ENCODE measurements at regions not wholly inside any gene's neighbourhood (a gene's known extent, or its start where the extent isn't known, plus 50 kb on each side); places are given as distances from the start of the nearest gene placed in this dataset.

- DNase-seq = no peak
Observed at GRCh38 chr4:163895378-163896005, 401.0 kb downstream of the TMA16 start.

- DNase-seq = no peak
Observed at GRCh38 chr4:163901319-163901718, 406.8 kb downstream of the TMA16 start.

- DNase-seq = no peak
Observed at GRCh38 chr4:163902417-163902816, 407.9 kb downstream of the TMA16 start.

GRCh38 chr4:163911891-163912290, 417.4 kb downstream of the TMA16 start:
- no peak for DNase-seq

- no peak for DNase-seq
Observed at GRCh38 chr4:163913571-163913970, 419.1 kb downstream of the TMA16 start.

- DNase-seq = no peak
Observed at GRCh38 chr4:163915896-163916295, 421.4 kb downstream of the TMA16 start.

GRCh38 chr4:163920426-163920825, 425.9 kb downstream of the TMA16 start:
- DNase-seq = no peak

- no peak for DNase-seq
Observed at GRCh38 chr4:163922302-163922701, 427.8 kb downstream of the TMA16 start.

GRCh38 chr4:163923092-163923491, 428.6 kb downstream of the TMA16 start:
- no peak for DNase-seq

GRCh38 chr4:163930086-163930485, 435.6 kb downstream of the TMA16 start:
- DNase-seq = no peak

GRCh38 chr4:163932504-163932903, 438.0 kb downstream of the TMA16 start:
- DNase-seq = no peak

GRCh38 chr4:163939597-163939996, 445.1 kb downstream of the TMA16 start:
- DNase-seq = no peak

- no peak for DNase-seq
Observed at GRCh38 chr4:163941221-163941905, 446.9 kb downstream of the TMA16 start.

- DNase-seq = no peak
Observed at GRCh38 chr4:163948920-163949455, 454.5 kb downstream of the TMA16 start.

- DNase-seq = no peak
Observed at GRCh38 chr4:163949976-163950601, 455.6 kb downstream of the TMA16 start.

- no peak for DNase-seq
Observed at GRCh38 chr4:163955288-163955687, 460.8 kb downstream of the TMA16 start.

GRCh38 chr4:163958751-163959150, 464.3 kb downstream of the TMA16 start:
- DNase-seq = no peak

GRCh38 chr4:163959932-163960331, 465.4 kb downstream of the TMA16 start:
- DNase-seq = no peak

GRCh38 chr4:163966612-163967011, 472.1 kb downstream of the TMA16 start:
- no peak for DNase-seq

- no peak for DNase-seq
Observed at GRCh38 chr4:163967263-163967662, 472.8 kb downstream of the TMA16 start.

GRCh38 chr4:163967710-163968109, 473.2 kb downstream of the TMA16 start:
- no peak for DNase-seq

- no peak for DNase-seq
Observed at GRCh38 chr4:163969291-163969690, 474.8 kb downstream of the TMA16 start.

GRCh38 chr4:163976588-163976987, 482.1 kb downstream of the TMA16 start:
- DNase-seq = no peak

GRCh38 chr4:163988391-163988790, 493.9 kb downstream of the TMA16 start:
- no peak for DNase-seq

Measured in NCI-H2029 (cell line).